ENCODE measurements at regions not wholly inside any gene's neighbourhood (a gene's known extent, or its start where the extent isn't known, plus 50 kb on each side); places are given as distances from the start of the nearest gene placed in this dataset.

DNA sequence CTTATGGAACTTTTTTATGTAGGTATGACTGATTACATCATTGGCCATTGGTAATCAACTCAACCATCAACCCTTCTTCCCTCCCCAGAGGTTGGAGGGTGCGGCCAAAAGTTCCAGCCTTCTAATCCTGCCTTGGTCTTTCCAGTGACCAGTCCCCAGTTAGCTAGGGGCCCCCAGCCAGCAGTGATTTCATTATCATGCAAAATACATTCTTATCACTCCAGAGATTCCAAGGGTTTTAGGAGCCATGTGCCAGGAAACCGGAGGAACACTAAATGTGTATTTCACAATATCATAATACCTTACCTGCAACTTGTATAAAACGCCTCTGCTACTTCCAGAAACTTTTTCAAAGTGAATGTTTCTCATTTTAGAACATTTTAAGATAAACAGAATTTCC, 181.5 kb upstream of the PELI2 start:
- TF ChIP-seq, protein P1, sequence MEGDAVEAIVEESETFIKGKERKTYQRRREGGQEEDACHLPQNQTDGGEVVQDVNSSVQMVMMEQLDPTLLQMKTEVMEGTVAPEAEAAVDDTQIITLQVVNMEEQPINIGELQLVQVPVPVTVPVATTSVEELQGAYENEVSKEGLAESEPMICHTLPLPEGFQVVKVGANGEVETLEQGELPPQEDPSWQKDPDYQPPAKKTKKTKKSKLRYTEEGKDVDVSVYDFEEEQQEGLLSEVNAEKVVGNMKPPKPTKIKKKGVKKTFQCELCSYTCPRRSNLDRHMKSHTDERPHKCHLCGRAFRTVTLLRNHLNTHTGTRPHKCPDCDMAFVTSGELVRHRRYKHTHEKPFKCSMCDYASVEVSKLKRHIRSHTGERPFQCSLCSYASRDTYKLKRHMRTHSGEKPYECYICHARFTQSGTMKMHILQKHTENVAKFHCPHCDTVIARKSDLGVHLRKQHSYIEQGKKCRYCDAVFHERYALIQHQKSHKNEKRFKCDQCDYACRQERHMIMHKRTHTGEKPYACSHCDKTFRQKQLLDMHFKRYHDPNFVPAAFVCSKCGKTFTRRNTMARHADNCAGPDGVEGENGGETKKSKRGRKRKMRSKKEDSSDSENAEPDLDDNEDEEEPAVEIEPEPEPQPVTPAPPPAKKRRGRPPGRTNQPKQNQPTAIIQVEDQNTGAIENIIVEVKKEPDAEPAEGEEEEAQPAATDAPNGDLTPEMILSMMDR (conservative IDR thresholded peaks at IDR 0.05; ENCODE audit: low read depth, low read length), result no peak
- no peak overlapping the region for H2AFZ ChIP-seq (ENCODE audit: low read depth)
- H3K4me3 ChIP-seq (IDR thresholded peaks at IDR 0.05; ENCODE audit: insufficient read depth, low read depth, low read length), result no peak overlapping the region

DNA sequence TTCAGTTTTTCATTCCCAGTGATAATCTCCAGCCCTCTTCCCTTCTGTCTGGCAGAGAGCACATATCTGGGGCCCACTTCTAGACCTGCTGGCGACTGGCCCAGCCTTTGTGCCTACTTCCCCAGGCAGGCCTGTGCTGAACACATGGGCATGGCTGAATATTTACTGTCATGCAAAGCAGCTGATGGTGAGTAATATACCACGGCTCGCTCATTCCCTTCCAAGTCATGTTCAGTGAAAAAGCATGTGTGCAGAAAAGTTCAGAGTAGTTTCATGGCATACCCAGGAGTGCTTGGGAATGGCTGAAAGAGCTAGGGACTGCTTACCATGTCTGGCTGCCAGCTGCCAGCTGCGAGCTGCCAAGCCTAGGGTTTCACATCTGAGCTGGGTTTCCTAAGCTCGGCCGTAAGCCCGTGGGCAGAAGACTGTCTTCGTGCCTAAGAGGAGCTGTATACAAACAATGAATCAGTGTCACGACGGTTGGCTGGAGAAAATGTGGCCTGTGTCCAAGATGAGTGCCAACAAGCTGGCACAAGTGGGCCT, 179.9 kb upstream of the PELI2 start:
- no peaks in the 10 kb centered on the region for H4K20me1 ChIP-seq (ENCODE audit: insufficient read depth)
- TF ChIP-seq, protein P1 (conservative IDR thresholded peaks at IDR 0.05; ENCODE audit: low read depth, low read length), result no peak
- no peak overlapping the region for H3K4me3 ChIP-seq (IDR thresholded peaks at IDR 0.05; ENCODE audit: insufficient read depth, low read depth, low read length)
- no peaks in the 10 kb centered on the region for H3K27me3 ChIP-seq (ENCODE audit: insufficient read depth, low read depth)
- H2AFZ ChIP-seq (ENCODE audit: low read depth), result no peak overlapping the region
- H3K36me3 ChIP-seq (ENCODE audit: insufficient read depth), result no peaks in the 10 kb centered on the region
- no peaks in the 10 kb centered on the region for H3K4me1 ChIP-seq (ENCODE audit: low read depth, poor library complexity, severe bottlenecking)
- no peak overlapping the region for H3K4me2 ChIP-seq
- H3K9ac ChIP-seq, result no peak overlapping the region
- no peak overlapping the region for H3K27ac ChIP-seq
- H3K79me2 ChIP-seq (ENCODE audit: insufficient read depth, low read depth), result no peaks in the 10 kb centered on the region

More for the DNA sequence above, 181.5 kb upstream of the PELI2 start:
- Histone ChIP-seq H3K9ac (no peak overlapping the region), H3K4me2 (no peak overlapping the region), H3K36me3 (ENCODE audit: insufficient read depth) (no peaks in the 10 kb centered on the region), H3K4me1 (ENCODE audit: low read depth, poor library complexity, severe bottlenecking) (no peaks in the 10 kb centered on the region), H4K20me1 (ENCODE audit: insufficient read depth) (no peaks in the 10 kb centered on the region), H3K27me3 (ENCODE audit: insufficient read depth, low read depth) (no peaks in the 10 kb centered on the region), H3K27ac (no peak overlapping the region), H3K79me2 (ENCODE audit: insufficient read depth, low read depth) (no peaks in the 10 kb centered on the region)

DNA sequence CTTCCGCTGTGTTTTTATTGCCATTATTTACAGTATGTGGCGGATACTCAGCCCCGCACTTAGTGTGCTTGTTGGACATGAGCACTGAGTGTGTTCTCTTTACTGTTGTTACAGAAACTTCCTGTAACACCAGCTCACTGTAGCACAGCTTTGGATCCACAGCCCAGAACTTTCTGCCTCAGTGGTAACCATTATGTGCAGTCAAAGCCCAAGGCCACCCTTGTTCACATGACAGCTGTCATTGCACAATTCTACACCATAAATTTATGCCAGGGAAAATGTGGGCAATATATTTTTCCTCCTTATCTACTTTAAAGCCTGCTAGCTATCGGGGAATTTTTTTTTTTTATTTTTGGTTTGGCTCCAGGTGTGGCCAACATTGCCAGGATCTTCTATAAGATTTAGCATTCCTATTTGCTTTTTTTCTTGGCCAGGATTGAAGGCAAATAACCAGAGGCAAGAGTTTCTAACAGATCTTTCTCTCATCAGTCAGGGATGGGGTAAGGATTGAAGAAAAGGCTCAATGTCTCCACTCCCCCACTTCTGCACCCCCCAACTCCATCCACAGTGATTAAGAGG, 176.0 kb upstream of the PELI2 start:
- no peak overlapping the region for H3K27ac ChIP-seq
- H3K4me1 ChIP-seq (ENCODE audit: low read depth, poor library complexity, severe bottlenecking), result no peaks in the 10 kb centered on the region
- no peaks in the 10 kb centered on the region for H3K36me3 ChIP-seq (ENCODE audit: insufficient read depth)
- no peak overlapping the region for H3K4me3 ChIP-seq (IDR thresholded peaks at IDR 0.05; ENCODE audit: insufficient read depth, low read depth, low read length)
- TF ChIP-seq, protein P1 (conservative IDR thresholded peaks at IDR 0.05; ENCODE audit: low read depth, low read length), result no peak
- H3K4me2 ChIP-seq, result no peak overlapping the region
- no peaks in the 10 kb centered on the region for H3K27me3 ChIP-seq (ENCODE audit: insufficient read depth, low read depth)
- no peak overlapping the region for H3K9ac ChIP-seq
- no peaks in the 10 kb centered on the region for H3K79me2 ChIP-seq (ENCODE audit: insufficient read depth, low read depth)
- no peaks in the 10 kb centered on the region for H4K20me1 ChIP-seq (ENCODE audit: insufficient read depth)
- H2AFZ ChIP-seq (ENCODE audit: low read depth), result no peak overlapping the region

DNA sequence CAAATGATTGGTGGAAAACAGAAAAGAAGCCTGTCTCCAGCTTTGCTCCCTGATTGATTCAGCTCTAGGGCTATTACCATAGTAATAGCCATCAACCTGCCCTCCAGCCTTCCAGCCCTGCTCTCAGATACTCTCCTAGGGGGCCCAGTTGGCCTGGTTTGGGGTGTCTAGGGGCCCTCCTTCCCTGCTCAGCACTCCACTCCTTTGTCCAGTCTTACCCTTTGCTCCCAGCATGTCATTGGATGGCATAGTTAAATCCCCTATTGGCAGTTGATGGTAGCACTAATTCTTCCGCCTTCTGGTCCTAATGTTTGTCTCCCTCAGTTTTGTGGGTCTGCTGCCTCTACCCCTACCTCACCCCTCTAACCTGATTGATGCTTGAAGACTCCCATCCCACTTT, 175.4 kb upstream of the PELI2 start:
- Histone ChIP-seq H3K36me3 (ENCODE audit: insufficient read depth) (no peaks in the 10 kb centered on the region), H3K9ac (no peak overlapping the region), H3K4me1 (ENCODE audit: low read depth, poor library complexity, severe bottlenecking) (no peaks in the 10 kb centered on the region), H3K4me2 (no peak overlapping the region), H3K27me3 (ENCODE audit: insufficient read depth, low read depth) (no peaks in the 10 kb centered on the region), H4K20me1 (ENCODE audit: insufficient read depth) (no peaks in the 10 kb centered on the region), H3K27ac (no peak overlapping the region), H3K79me2 (ENCODE audit: insufficient read depth, low read depth) (no peaks in the 10 kb centered on the region), H3K4me3 (IDR thresholded peaks at IDR 0.05; ENCODE audit: insufficient read depth, low read depth, low read length) (no peak overlapping the region), H2AFZ (ENCODE audit: low read depth) (no peak overlapping the region)
- TF ChIP-seq, protein P1 (conservative IDR thresholded peaks at IDR 0.05; ENCODE audit: low read depth, low read length), result no peak

Data from KMS-11 (cell line).